SK-N-MC (cell line): ENCODE measurements at regions not wholly inside any gene's neighbourhood (a gene's known extent, or its start where the extent isn't known, plus 50 kb on each side); places are given as distances from the start of the nearest gene placed in this dataset.

ENCODE experiments used
- EZH2 ChIP-seq: fragments of 200-600 bp; sonication (generic); IDR thresholded peaks from one replicate; pipeline ENCODE4 v1.6.1; 2017; ENCODE audit warnings: antibody characterized with exemption
- POLR2AphosphoS5 ChIP-seq: IDR thresholded peaks from 2 replicates; pipeline ENCODE4 v1.6.1; 2012; ENCODE audit warnings: mild to moderate bottlenecking, low read depth, low read length, borderline replicate concordance

GRCh38 chr11:45597097-45597496 is 68.3 kb downstream of the CHST1 start:
- TF ChIP-seq POLR2AphosphoS5 (no peak), EZH2 (no peak)
